ENCODE measurements at regions not wholly inside any gene's neighbourhood (a gene's known extent, or its start where the extent isn't known, plus 50 kb on each side); places are given as distances from the start of the nearest gene placed in this dataset.

DNA sequence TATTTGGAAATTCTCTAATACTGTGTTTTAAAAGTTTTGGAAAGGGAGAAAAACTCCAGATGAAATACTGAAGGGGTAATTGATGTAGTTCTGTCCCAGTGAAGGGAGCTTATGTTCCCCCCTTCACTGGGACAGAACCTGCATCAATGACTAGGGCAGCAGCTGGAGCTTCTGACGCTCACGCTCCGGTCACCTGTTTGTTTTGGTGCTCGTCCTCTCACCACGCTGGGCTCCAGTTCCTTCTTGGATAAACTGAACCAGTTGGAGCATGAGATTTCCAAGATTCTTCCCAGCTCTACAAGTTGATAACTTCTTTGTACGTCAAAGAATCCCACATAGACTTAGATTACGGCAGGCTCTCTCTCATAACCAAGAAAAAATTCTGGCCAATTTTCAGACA lies 51.4 kb upstream of the HNRNPU start:
- TF ChIP-seq, protein P1, sequence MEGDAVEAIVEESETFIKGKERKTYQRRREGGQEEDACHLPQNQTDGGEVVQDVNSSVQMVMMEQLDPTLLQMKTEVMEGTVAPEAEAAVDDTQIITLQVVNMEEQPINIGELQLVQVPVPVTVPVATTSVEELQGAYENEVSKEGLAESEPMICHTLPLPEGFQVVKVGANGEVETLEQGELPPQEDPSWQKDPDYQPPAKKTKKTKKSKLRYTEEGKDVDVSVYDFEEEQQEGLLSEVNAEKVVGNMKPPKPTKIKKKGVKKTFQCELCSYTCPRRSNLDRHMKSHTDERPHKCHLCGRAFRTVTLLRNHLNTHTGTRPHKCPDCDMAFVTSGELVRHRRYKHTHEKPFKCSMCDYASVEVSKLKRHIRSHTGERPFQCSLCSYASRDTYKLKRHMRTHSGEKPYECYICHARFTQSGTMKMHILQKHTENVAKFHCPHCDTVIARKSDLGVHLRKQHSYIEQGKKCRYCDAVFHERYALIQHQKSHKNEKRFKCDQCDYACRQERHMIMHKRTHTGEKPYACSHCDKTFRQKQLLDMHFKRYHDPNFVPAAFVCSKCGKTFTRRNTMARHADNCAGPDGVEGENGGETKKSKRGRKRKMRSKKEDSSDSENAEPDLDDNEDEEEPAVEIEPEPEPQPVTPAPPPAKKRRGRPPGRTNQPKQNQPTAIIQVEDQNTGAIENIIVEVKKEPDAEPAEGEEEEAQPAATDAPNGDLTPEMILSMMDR (IDR thresholded peaks at IDR 0.05): no peak
- TF ChIP-seq POLR2A (IDR thresholded peaks at IDR 0.05): no peak

All from body of pancreas (tissue), 4 donors.